Neural cell (in vitro differentiated cells): ENCODE measurements at regions not wholly inside any gene's neighbourhood (a gene's known extent, or its start where the extent isn't known, plus 50 kb on each side); places are given as distances from the start of the nearest gene placed in this dataset.

Experiments used
- H2AFZ ChIP-seq: fragments of 200-600, 300-800 bp; sonication (generic), shearing (Covaris generic); 2 replicates; pipeline ENCODE4 v1.6.0; 2014; ENCODE audit warnings: low read depth, mild to moderate bottlenecking, antibody characterized with exemption, low read length, moderate library complexity
- H3F3A ChIP-seq: fragments of 200-600 bp; shearing (Covaris generic); 2 replicates; pipeline ENCODE4 v1.6.1; 2016; ENCODE audit warnings: mild to moderate bottlenecking, moderate library complexity, mixed read lengths, antibody characterized with exemption, low read length; ENCODE audit not compliant: insufficient read depth, poor library complexity, severe bottlenecking
- H3K27ac ChIP-seq: fragments of 200-600, 300-800 bp; sonication (generic), shearing (Covaris generic); 2 replicates; pipeline ENCODE4 v1.5.1; 2014; ENCODE audit warnings: mild to moderate bottlenecking, low read length, moderate library complexity
- H3K27me3 ChIP-seq: fragments of 300-800, 200-600 bp; sonication (generic), shearing (Covaris generic); 2 replicates; pipeline ENCODE4 v1.6.0; 2014; ENCODE audit warnings: mild to moderate bottlenecking, low read depth, low read length, moderate library complexity; ENCODE audit not compliant: insufficient read depth
- H3K36me3 ChIP-seq: fragments of 300-800, 200-600 bp; sonication (generic), shearing (Covaris generic); 2 replicates; pipeline ENCODE4 v1.5.1; 2014; ENCODE audit warnings: mild to moderate bottlenecking, antibody characterized with exemption, low read length, moderate library complexity; ENCODE audit not compliant: insufficient read depth
- H3K4me2 ChIP-seq: fragments of 300-800, 200-600 bp; sonication (generic), shearing (Covaris generic); 2 replicates; pipeline ENCODE4 v1.6.0; 2014; ENCODE audit warnings: mild to moderate bottlenecking, low read length
- H3K4me3 ChIP-seq: fragments of 300-800, 200-600 bp; sonication (generic), shearing (Covaris generic); 2 replicates; pipeline ENCODE4 v1.5.1; 2014; ENCODE audit warnings: mild to moderate bottlenecking, low read length, moderate library complexity
- H3K79me2 ChIP-seq: fragments of 200-600 bp; shearing (Covaris generic); replicated peaks from 2 replicates; pipeline ENCODE4 v1.6.0; 2014; ENCODE audit warnings: mild to moderate bottlenecking, low read length, moderate library complexity; ENCODE audit not compliant: insufficient read depth
- H3K9ac ChIP-seq: fragments of 300-800, 200-600 bp; sonication (generic), shearing (Covaris generic); 2 replicates; pipeline ENCODE4 v1.6.1; 2016; ENCODE audit warnings: mild to moderate bottlenecking, low read length, mixed read lengths
- H3K9me2 ChIP-seq: fragments of 200-600 bp; shearing (Covaris generic); 2 replicates; pipeline ENCODE4 v1.6.1; 2016; ENCODE audit warnings: mild to moderate bottlenecking, low read length, mixed read lengths; ENCODE audit not compliant: insufficient read depth
- H3K9me3 ChIP-seq: fragments of 200-600, 300-800 bp; sonication (generic), shearing (Covaris generic); 2 replicates; pipeline ENCODE4 v1.6.1; 2016; ENCODE audit warnings: mild to moderate bottlenecking, mixed run types, low read length, moderate library complexity, mixed read lengths
- H4K20me1 ChIP-seq: fragments of 200-600 bp; shearing (Covaris generic); 2 replicates; pipeline ENCODE4 v1.6.1; 2016; ENCODE audit warnings: mild to moderate bottlenecking, mixed run types; ENCODE audit not compliant: insufficient read depth
- EP300 ChIP-seq: fragments of 450-650 bp; conservative IDR thresholded peaks from 2 replicates; pipeline ENCODE4 v1.6.1; 2014; ENCODE audit warnings: antibody characterized with exemption, mild to moderate bottlenecking, moderate library complexity; ENCODE audit not compliant: poor library complexity, severe bottlenecking
- EZH2 ChIP-seq: fragments of 200-600, 300-800 bp; shearing (Covaris generic), sonication (generic); IDR thresholded peaks from 2 replicates; pipeline ENCODE4 v1.6.1; 2014; ENCODE audit warnings: antibody characterized with exemption, low read length, borderline replicate concordance, mild to moderate bottlenecking; ENCODE audit not compliant: insufficient read depth, poor library complexity, severe bottlenecking
- MXI1 ChIP-seq: fragments of 450-650 bp; conservative IDR thresholded peaks from 2 replicates; pipeline ENCODE4 v1.6.1; 2014; ENCODE audit warnings: antibody characterized with exemption, mild to moderate bottlenecking; ENCODE audit not compliant: poor library complexity, severe bottlenecking
- POLR2AphosphoS5 ChIP-seq: IDR thresholded peaks from 2 replicates; pipeline ENCODE4 v1.6.1; 2012
- RAD21 ChIP-seq: fragments of 450-650 bp; conservative IDR thresholded peaks from 2 replicates; pipeline ENCODE4 v1.6.1; 2014; ENCODE audit warnings: antibody characterized with exemption, mild to moderate bottlenecking, moderate library complexity
- SMC3 ChIP-seq: fragments of 450-650 bp; conservative IDR thresholded peaks from 2 replicates; pipeline ENCODE4 v1.6.1; 2014; ENCODE audit warnings: antibody characterized with exemption, mild to moderate bottlenecking, moderate library complexity; ENCODE audit not compliant: poor library complexity
- TAF1 ChIP-seq: IDR thresholded peaks from 2 replicates; pipeline ENCODE4 v1.6.1; 2012; ENCODE audit warnings: low read depth
- TF ChIP-seq, protein P1 (sequence below): IDR thresholded peaks from 2 replicates; pipeline ENCODE4 v1.6.1; 2012; ENCODE audit warnings: borderline replicate concordance
- TF ChIP-seq, protein P2 (sequence below): fragments of 450-650 bp; IDR thresholded peaks from 2 replicates; pipeline ENCODE4 v1.5.1; 2014; ENCODE audit warnings: antibody characterized with exemption, mild to moderate bottlenecking, moderate library complexity; ENCODE audit not compliant: poor library complexity, severe bottlenecking

DNA sequence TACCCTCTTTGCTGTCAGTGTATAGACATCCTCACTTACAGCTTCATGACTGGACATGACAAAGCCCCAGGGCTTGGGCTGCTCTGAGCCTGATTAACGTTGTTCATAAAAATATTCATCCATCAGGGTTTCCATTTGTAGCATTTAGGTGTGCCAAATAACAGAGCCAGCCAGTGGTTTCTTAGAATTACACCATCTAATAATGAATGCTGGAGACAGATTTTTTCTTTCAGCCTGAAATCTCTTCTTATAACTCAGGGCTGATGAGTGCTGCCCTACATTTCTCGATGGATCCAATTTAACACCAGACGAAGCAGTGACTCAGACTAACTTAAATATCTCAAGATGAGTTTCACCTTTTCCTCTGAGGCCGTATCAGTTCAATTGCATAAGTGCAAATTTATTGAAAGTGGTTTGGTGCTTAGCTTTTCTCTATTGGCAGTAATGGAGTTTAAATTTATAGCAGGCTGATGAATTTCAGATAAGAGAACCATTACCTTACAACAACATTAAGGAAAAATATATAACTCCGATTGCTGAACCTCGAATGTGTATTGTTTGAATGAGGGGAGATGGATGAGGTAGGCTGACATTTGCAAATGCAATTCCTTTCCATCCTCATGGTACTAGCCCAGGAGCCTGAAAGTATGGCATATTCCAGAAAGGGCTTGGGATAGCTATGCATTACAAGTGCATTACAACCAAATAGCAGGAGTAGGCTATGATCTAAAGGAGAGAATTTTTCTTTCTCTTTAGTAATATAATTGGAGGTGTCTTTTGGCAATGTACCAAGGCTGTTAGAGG, 900.6 kb downstream of the KCNMA1 start:
- no peaks in the 10 kb centered on the region for H3K9me2 ChIP-seq
- no peak overlapping the region for H3K4me2 ChIP-seq
- H4K20me1 ChIP-seq: no peaks in the 10 kb centered on the region
- no peak overlapping the region for H3K9ac ChIP-seq
- peaks cover 77% of the 10 kb centered on the region for H3K27me3 ChIP-seq
- H3K79me2 ChIP-seq: no peaks in the 10 kb centered on the region
- no peak overlapping the region for H3K27ac ChIP-seq
- no peak overlapping the region for H2AFZ ChIP-seq
- H3K9me3 ChIP-seq: no peaks in the 10 kb centered on the region
- no peak overlapping the region for H3K4me3 ChIP-seq
- no peaks in the 10 kb centered on the region for H3K36me3 ChIP-seq
- no peaks in the 10 kb centered on the region for H3F3A ChIP-seq
- TF ChIP-seq, protein P1, sequence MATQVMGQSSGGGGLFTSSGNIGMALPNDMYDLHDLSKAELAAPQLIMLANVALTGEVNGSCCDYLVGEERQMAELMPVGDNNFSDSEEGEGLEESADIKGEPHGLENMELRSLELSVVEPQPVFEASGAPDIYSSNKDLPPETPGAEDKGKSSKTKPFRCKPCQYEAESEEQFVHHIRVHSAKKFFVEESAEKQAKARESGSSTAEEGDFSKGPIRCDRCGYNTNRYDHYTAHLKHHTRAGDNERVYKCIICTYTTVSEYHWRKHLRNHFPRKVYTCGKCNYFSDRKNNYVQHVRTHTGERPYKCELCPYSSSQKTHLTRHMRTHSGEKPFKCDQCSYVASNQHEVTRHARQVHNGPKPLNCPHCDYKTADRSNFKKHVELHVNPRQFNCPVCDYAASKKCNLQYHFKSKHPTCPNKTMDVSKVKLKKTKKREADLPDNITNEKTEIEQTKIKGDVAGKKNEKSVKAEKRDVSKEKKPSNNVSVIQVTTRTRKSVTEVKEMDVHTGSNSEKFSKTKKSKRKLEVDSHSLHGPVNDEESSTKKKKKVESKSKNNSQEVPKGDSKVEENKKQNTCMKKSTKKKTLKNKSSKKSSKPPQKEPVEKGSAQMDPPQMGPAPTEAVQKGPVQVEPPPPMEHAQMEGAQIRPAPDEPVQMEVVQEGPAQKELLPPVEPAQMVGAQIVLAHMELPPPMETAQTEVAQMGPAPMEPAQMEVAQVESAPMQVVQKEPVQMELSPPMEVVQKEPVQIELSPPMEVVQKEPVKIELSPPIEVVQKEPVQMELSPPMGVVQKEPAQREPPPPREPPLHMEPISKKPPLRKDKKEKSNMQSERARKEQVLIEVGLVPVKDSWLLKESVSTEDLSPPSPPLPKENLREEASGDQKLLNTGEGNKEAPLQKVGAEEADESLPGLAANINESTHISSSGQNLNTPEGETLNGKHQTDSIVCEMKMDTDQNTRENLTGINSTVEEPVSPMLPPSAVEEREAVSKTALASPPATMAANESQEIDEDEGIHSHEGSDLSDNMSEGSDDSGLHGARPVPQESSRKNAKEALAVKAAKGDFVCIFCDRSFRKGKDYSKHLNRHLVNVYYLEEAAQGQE: no peak
- TF ChIP-seq RAD21: no peak
- TF ChIP-seq, protein P2, sequence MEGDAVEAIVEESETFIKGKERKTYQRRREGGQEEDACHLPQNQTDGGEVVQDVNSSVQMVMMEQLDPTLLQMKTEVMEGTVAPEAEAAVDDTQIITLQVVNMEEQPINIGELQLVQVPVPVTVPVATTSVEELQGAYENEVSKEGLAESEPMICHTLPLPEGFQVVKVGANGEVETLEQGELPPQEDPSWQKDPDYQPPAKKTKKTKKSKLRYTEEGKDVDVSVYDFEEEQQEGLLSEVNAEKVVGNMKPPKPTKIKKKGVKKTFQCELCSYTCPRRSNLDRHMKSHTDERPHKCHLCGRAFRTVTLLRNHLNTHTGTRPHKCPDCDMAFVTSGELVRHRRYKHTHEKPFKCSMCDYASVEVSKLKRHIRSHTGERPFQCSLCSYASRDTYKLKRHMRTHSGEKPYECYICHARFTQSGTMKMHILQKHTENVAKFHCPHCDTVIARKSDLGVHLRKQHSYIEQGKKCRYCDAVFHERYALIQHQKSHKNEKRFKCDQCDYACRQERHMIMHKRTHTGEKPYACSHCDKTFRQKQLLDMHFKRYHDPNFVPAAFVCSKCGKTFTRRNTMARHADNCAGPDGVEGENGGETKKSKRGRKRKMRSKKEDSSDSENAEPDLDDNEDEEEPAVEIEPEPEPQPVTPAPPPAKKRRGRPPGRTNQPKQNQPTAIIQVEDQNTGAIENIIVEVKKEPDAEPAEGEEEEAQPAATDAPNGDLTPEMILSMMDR: no peak
- no peak for TF ChIP-seq EP300
- no peak for TF ChIP-seq TAF1
- no peak for TF ChIP-seq POLR2AphosphoS5
- TF ChIP-seq EZH2: no peak
- no peak for TF ChIP-seq SMC3
- no peak for TF ChIP-seq MXI1

DNA sequence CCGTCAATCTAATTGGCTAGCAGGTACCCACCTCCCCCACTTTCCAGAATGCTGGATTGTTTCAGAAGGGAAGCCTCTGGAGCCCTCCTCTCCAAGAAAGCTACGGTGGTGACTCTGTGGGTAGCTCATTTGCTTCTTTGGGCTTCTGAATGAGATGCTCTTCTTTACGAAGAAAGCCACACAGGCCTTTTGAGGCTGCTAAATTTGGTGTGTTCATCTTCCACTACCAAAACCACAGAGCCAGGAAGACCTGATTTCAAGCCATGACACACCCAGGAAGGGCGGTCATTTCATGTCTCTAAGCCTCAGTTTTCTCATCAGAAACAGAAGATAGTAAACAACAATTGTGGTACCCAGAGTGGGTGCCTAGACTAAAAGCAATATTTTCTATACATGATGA, 901.2 kb downstream of the KCNMA1 start:
- Histone ChIP-seq H3K9ac (no peak overlapping the region), H3K9me2 (no peaks in the 10 kb centered on the region), H4K20me1 (no peaks in the 10 kb centered on the region), H3F3A (no peaks in the 10 kb centered on the region), H3K36me3 (no peaks in the 10 kb centered on the region), H3K79me2 (no peaks in the 10 kb centered on the region), H3K9me3 (no peaks in the 10 kb centered on the region), H3K4me3 (no peak overlapping the region), H2AFZ (no peak overlapping the region), H3K4me2 (no peak overlapping the region), H3K27me3 (peaks cover 74% of the 10 kb centered on the region), H3K27ac (no peak overlapping the region)
- TF ChIP-seq, protein P2: no peak
- TF ChIP-seq MXI1 (no peak), EP300 (no peak), TAF1 (no peak), SMC3 (no peak)
- TF ChIP-seq, protein P1: no peak
